IMR-90 (cell line): ENCODE measurements at regions not wholly inside any gene's neighbourhood (a gene's known extent, or its start where the extent isn't known, plus 50 kb on each side); places are given as distances from the start of the nearest gene placed in this dataset.

ENCODE experiments used
- ATAC-seq: fragments of 200-7000 bp; cut with Tn5 transposase; 2 replicates; pipeline ENCODE4 v1.9.1; 2020; ENCODE audit warnings: low read depth, mild to moderate bottlenecking, moderate library complexity
- BruUV-seq: library from RNA; stranded (reverse); fragments of 400-500 nt; replicated peaks from 2 replicates; lab custom pipeline; 2021; lab: Mats Ljungman, UMichigan
- CTCF ChIA-PET: fragments of 300-600 bp; formaldehyde crosslinking; extraction: SDS; loops from one replicate; lab custom pipeline; 2021; ENCODE audit warnings: antibody characterized with exemption; lab: Yijun Ruan, JAX
- POLR2A ChIA-PET: fragments of 300-600 bp; sonication (Branson Sonifier 250); formaldehyde crosslinking; loops from one replicate; lab custom pipeline; 2022; ENCODE audit warnings: antibody characterized with exemption; ENCODE audit not compliant: unreplicated experiment; lab: Charles Lee
- DNase-seq: peaks from one replicate; pipeline ENCODE4 v3.0.0; 2013
- H2AFZ ChIP-seq: replicated peaks from 2 replicates; pipeline ENCODE3; 2013; ENCODE audit warnings: low read length, mild to moderate bottlenecking; ENCODE audit not compliant: poor library complexity
- H2AK5ac ChIP-seq: 2 replicates; pipeline ENCODE4 v1.6.1; 2013; ENCODE audit warnings: low read depth, low read length, inconsistent platforms
- H2AK9ac ChIP-seq: replicated peaks from 2 replicates; pipeline ENCODE3; 2013; ENCODE audit warnings: mild to moderate bottlenecking, low read depth, low read length, moderate library complexity; ENCODE audit not compliant: poor library complexity
- H2BK120ac ChIP-seq: 2 replicates; pipeline ENCODE4 v1.6.1; 2013; ENCODE audit warnings: low read depth, low read length, inconsistent platforms
- H2BK15ac ChIP-seq: 3 replicates; pipeline ENCODE4 v1.6.1; 2013; ENCODE audit warnings: low read depth, low read length, inconsistent platforms
- H2BK20ac ChIP-seq: 2 replicates; pipeline ENCODE4 v1.6.1; 2013; ENCODE audit warnings: low read depth, mild to moderate bottlenecking, inconsistent platforms, low read length, moderate library complexity
- H2BK5ac ChIP-seq: 2 replicates; pipeline ENCODE4 v1.6.1; 2013; ENCODE audit warnings: mild to moderate bottlenecking, low read depth, low read length, inconsistent platforms; ENCODE audit not compliant: poor library complexity, severe bottlenecking
- H3K14ac ChIP-seq: replicated peaks from 2 replicates; pipeline ENCODE4 v1.6.1; 2013; ENCODE audit warnings: low read depth, low read length, inconsistent platforms
- H3K18ac ChIP-seq: 2 replicates; pipeline ENCODE4 v1.6.1; 2013; ENCODE audit warnings: low read depth, low read length, control low read depth
- H3K23ac ChIP-seq: 2 replicates; pipeline ENCODE4 v1.6.1; 2013; ENCODE audit warnings: low read depth, low read length, inconsistent platforms
- H3K27ac ChIP-seq: 2 replicates; pipeline ENCODE4 v1.5.1; 2013; ENCODE audit warnings: mild to moderate bottlenecking, control low read depth, low read length; ENCODE audit not compliant: insufficient read depth
- H3K27me3 ChIP-seq: 2 replicates; pipeline ENCODE4 v1.6.1; 2013; ENCODE audit warnings: low read length; ENCODE audit not compliant: control insufficient read depth, insufficient read depth
- H3K36me3 ChIP-seq: 2 replicates; pipeline ENCODE4 v1.6.1; 2013; ENCODE audit warnings: low read length, mixed read lengths; ENCODE audit not compliant: control insufficient read depth, insufficient read depth
- H3K4ac ChIP-seq: 2 replicates; pipeline ENCODE4 v1.6.1; 2013; ENCODE audit warnings: low read depth, low read length, inconsistent platforms
- H3K4me1 ChIP-seq: 2 replicates; pipeline ENCODE4 v1.6.1; 2013; ENCODE audit warnings: low read length, mixed read lengths; ENCODE audit not compliant: control insufficient read depth, insufficient read depth
- H3K4me2 ChIP-seq: 2 replicates; pipeline ENCODE4 v1.6.1; 2013; ENCODE audit warnings: low read depth, mild to moderate bottlenecking, control low read depth, low read length, moderate library complexity
- H3K4me3 ChIP-seq: 2 replicates; pipeline ENCODE4 v1.5.1; 2013; ENCODE audit warnings: low read depth, mild to moderate bottlenecking, control low read depth, low read length, moderate library complexity; ENCODE audit not compliant: insufficient read depth
- H3K56ac ChIP-seq: 2 replicates; pipeline ENCODE4 v1.6.1; 2013; ENCODE audit warnings: low read length, inconsistent platforms; ENCODE audit not compliant: insufficient read depth; ENCODE audit errors: extremely low read depth
- H3K79me1 ChIP-seq, 2 experiments: 2 replicates each; pipeline ENCODE4 v1.6.1; 2013; ENCODE audit warnings: low read length in 2 of 2, inconsistent platforms in 1 of 2, low read depth in 1 of 2
- H3K9ac ChIP-seq: 2 replicates; pipeline ENCODE4 v1.6.1; 2013; ENCODE audit warnings: low read depth, low read length, control low read depth
- H3K9me1 ChIP-seq: 2 replicates; pipeline ENCODE4 v1.6.1; 2013; ENCODE audit warnings: low read length, inconsistent platforms; ENCODE audit not compliant: insufficient read depth
- H3K9me3 ChIP-seq: 2 replicates; pipeline ENCODE4 v1.6.1; 2013; ENCODE audit warnings: low read length; ENCODE audit not compliant: control insufficient read depth, insufficient read depth
- H4K20me1 ChIP-seq: 2 replicates; pipeline ENCODE4 v1.6.1; 2013; ENCODE audit warnings: low read length, inconsistent platforms; ENCODE audit not compliant: insufficient read depth
- H4K5ac ChIP-seq: 2 replicates; pipeline ENCODE4 v1.6.1; 2013; ENCODE audit warnings: mild to moderate bottlenecking, low read depth, low read length, control low read depth
- H4K8ac ChIP-seq, 2 experiments: 2 replicates each; pipeline ENCODE4 v1.6.1; 2013; ENCODE audit warnings: low read depth in 2 of 2, low read length in 2 of 2, control low read depth in 1 of 2, inconsistent platforms in 1 of 2
- H4K91ac ChIP-seq: 2 replicates; pipeline ENCODE4 v1.6.1; 2013; ENCODE audit warnings: low read depth, low read length, inconsistent platforms; ENCODE audit not compliant: insufficient read depth
- FOS ChIP-seq: fragments of 150-350 bp; IDR thresholded peaks from 2 replicates; pipeline ENCODE4 v1.6.1; 2016; ENCODE audit warnings: low read depth, low read length
- MAFK ChIP-seq: IDR thresholded peaks from 2 replicates; pipeline ENCODE4 v1.6.1; 2012; ENCODE audit warnings: low read depth, low read length, improper control_type of control experiment
- MAZ ChIP-seq: IDR thresholded peaks from 2 replicates; pipeline ENCODE4 v1.6.1; 2012; ENCODE audit warnings: low read depth, mild to moderate bottlenecking, low read length, improper control_type of control experiment, moderate library complexity, borderline replicate concordance
- MXI1 ChIP-seq: IDR thresholded peaks from 2 replicates; pipeline ENCODE4 v1.6.1; 2012; ENCODE audit warnings: low read depth, mild to moderate bottlenecking, low read length, moderate library complexity, borderline replicate concordance
- POLR2A ChIP-seq: IDR thresholded peaks from 2 replicates; pipeline ENCODE4 v1.6.1; 2012; ENCODE audit warnings: mild to moderate bottlenecking, low read depth, low read length
- USF2 ChIP-seq: fragments of 150-350 bp; IDR thresholded peaks from 2 replicates; pipeline ENCODE4 v1.6.1; 2017; ENCODE audit warnings: mild to moderate bottlenecking, antibody characterized with exemption, low read length, low read depth
- WGBS, 2 experiments: methylation state at CpG; one replicate each; pipeline versions ENCODE4 v1.1.5 to v1.1.7; 2013; ENCODE audit warnings: missing lambda C conversion rate in 2 of 2; ENCODE audit not compliant: insufficient read length in 1 of 2; ENCODE audit errors: extremely low coverage in 2 of 2; 5-methylcytosine and 5-hydroxymethylcytosine counted together
- dilution Hi-C: fragments of 300-500 bp; cut with HindIII; formaldehyde crosslinking; loops from one replicate; pipeline ENCODE4 v1.14.3; 2018; ENCODE audit warnings: low sequenced_read_pairs; ENCODE audit not compliant: unreplicated experiment
- in situ Hi-C: fragments of 300-500 bp; cut with MboI; formaldehyde crosslinking; loops from 3 replicates; pipeline ENCODE4 v1.14.3; 2019; ENCODE audit warnings: low sequenced_read_pairs, inconsistent platforms, mixed read lengths
- intact Hi-C: fragments of 100-400 bp; cut with micrococcal nuclease; formaldehyde crosslinking; loops from 2 replicates; pipeline ENCODE4 v1.10.0; 2022
- TF ChIP-seq, protein P1 (sequence below): conservative IDR thresholded peaks from 2 replicates; pipeline ENCODE4 v1.5.1; 2012; ENCODE audit warnings: mild to moderate bottlenecking, low read depth, low read length, improper control_type of control experiment
- TF ChIP-seq, protein P2 (sequence below): fragments of 150-350 bp; IDR thresholded peaks from 2 replicates; pipeline ENCODE4 v1.6.1; 2016; ENCODE audit warnings: low read depth, mild to moderate bottlenecking, low read length, moderate library complexity, borderline replicate concordance

GRCh38 chr9:77097335-77097734 is 77.9 kb downstream of the FOXB2 start:
- in situ Hi-C loops: no loop called here
- Histone ChIP-seq H2AFZ (no peak overlapping the region), H3K23ac (no peak overlapping the region), H2BK5ac (no peak overlapping the region), H3K36me3 (no peaks in the 10 kb centered on the region), H3K18ac (no peak overlapping the region), H3K4me3 (no peak overlapping the region), H4K8ac (no peak overlapping the region), H4K20me1 (no peaks in the 10 kb centered on the region), H2BK120ac (no peak overlapping the region), H3K9me3 (no peaks in the 10 kb centered on the region), H3K9me1 (no peaks in the 10 kb centered on the region), H3K4me1 (no peaks in the 10 kb centered on the region), H2BK20ac (no peak overlapping the region), H4K91ac (no peak overlapping the region), H3K4me2 (no peak overlapping the region), H2BK15ac (no peak overlapping the region), H3K79me1 (no peaks in the 10 kb centered on the region), H3K9ac (no peak overlapping the region), H3K27ac (no peak overlapping the region), H3K56ac (no peak overlapping the region), H4K5ac (no peak overlapping the region), H2AK5ac (no peak overlapping the region), H3K27me3 (no peaks in the 10 kb centered on the region), H3K4ac (no peak overlapping the region), H2AK9ac (no peak overlapping the region), H3K14ac (no peak overlapping the region)
- no TSS peak for BruUV-seq
- no peak for DNase-seq
- intact Hi-C loops: no loop called here
- WGBS, 2 experiments: no CpG with 5 or more reads among the region's 2 CpGs
- TF ChIP-seq MAFK: no peak
- TF ChIP-seq FOS: no peak
- TF ChIP-seq MXI1: no peak
- TF ChIP-seq, protein P1, sequence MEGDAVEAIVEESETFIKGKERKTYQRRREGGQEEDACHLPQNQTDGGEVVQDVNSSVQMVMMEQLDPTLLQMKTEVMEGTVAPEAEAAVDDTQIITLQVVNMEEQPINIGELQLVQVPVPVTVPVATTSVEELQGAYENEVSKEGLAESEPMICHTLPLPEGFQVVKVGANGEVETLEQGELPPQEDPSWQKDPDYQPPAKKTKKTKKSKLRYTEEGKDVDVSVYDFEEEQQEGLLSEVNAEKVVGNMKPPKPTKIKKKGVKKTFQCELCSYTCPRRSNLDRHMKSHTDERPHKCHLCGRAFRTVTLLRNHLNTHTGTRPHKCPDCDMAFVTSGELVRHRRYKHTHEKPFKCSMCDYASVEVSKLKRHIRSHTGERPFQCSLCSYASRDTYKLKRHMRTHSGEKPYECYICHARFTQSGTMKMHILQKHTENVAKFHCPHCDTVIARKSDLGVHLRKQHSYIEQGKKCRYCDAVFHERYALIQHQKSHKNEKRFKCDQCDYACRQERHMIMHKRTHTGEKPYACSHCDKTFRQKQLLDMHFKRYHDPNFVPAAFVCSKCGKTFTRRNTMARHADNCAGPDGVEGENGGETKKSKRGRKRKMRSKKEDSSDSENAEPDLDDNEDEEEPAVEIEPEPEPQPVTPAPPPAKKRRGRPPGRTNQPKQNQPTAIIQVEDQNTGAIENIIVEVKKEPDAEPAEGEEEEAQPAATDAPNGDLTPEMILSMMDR: no peak
- TF ChIP-seq USF2: no peak
- TF ChIP-seq MAZ: no peak
- TF ChIP-seq POLR2A: no peak
- TF ChIP-seq, protein P2, sequence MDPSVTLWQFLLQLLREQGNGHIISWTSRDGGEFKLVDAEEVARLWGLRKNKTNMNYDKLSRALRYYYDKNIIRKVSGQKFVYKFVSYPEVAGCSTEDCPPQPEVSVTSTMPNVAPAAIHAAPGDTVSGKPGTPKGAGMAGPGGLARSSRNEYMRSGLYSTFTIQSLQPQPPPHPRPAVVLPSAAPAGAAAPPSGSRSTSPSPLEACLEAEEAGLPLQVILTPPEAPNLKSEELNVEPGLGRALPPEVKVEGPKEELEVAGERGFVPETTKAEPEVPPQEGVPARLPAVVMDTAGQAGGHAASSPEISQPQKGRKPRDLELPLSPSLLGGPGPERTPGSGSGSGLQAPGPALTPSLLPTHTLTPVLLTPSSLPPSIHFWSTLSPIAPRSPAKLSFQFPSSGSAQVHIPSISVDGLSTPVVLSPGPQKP: no peak
- ChIA-PET POLR2A (no interaction called here), CTCF (no interaction called here)
- dilution Hi-C loops: no loop called here
- no peak for ATAC-seq
